ENCODE measurements at regions not wholly inside any gene's neighbourhood (a gene's known extent, or its start where the extent isn't known, plus 50 kb on each side); places are given as distances from the start of the nearest gene placed in this dataset.
A peak's percentile ranks its signal among the peaks of the same experiment; 100 is the strongest.

- no peak for DNase-seq (ENCODE audit: low read depth)
- TF ChIP-seq CTCF (IDR thresholded peaks at IDR 0.05; ENCODE audit: low read length, missing control alignments), result no peak
- no peak overlapping the region for H3K4me3 ChIP-seq (replicated peaks; ENCODE audit: low read depth, low read length)
Measured at GRCh38 chr3:76582098-76582497, 457.8 kb upstream of the ROBO2 start.

DNA sequence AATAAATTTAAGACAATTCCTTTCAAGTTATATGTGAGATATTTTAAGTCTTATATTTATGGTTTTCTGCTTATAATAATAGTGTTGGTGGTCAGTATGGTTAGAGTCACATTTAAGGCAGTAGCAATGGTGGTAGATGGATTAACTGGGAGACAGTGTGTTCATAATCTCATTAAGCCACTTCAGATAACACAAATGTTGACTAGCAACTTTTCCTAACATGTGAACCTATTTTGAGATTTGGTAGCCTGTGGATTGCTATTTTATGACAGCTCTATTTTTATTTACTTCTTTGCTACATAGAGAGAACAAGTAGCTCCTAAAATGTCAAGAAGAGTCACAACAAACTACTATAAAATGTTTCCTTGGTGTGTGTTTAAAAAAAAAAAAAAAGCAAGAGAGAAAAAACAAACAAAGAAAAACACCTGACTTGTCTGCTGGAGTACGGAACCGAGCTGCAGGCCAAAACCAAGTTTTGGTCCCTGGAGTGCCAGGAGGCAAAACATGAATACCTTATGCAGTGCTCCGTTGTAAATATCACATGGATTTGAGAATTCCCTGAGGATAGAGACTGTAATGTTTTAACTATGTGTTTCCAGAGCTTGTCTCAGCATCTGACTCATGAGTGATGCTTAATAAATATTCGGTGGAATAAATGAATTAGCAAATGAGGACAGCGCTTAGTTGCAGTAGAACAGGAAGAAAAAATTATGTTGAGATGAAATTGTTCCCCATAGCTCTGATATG lies 457.1 kb upstream of the ROBO2 start:
- H3K4me3 ChIP-seq (replicated peaks; ENCODE audit: low read depth, low read length), result no peak overlapping the region
- DNase-seq (ENCODE audit: low read depth), result no peak
- no peak for TF ChIP-seq CTCF (IDR thresholded peaks at IDR 0.05; ENCODE audit: low read length, missing control alignments)

DNA sequence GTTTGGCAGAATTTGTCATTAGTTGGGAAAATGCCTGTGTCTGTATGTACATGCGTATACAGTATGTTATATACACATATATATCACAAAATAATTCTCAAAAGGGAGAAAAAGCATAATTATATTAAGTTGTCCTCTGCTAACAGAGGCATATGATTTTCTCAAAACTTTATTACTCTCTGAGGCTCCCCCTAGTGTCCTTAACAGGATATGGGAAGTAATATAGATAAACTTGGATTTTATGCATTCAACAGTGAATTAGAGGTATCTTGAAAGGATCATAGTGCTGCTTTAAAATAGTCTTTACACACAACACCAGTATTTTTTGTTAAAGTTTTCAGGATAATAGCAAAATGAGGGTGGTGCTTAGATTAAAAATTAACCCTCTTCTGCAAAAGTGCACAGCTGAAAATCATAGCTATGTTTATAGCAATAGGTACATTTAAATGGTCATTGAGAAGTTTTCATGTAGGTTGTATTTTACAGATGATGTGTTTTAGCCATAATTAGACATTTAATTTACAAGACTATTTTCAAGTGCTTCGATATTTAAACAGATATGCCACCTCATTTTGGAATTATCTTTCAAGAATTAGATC lies 454.0 kb upstream of the ROBO2 start:
- TF ChIP-seq CTCF (IDR thresholded peaks at IDR 0.05; ENCODE audit: low read length, missing control alignments), result peak; percentile 46
- no peak overlapping the region for H3K4me3 ChIP-seq (replicated peaks; ENCODE audit: low read depth, low read length)
- peak; percentile 10 for DNase-seq (ENCODE audit: low read depth)

- no peak overlapping the region for H3K4me3 ChIP-seq (replicated peaks; ENCODE audit: low read depth, low read length)
- TF ChIP-seq CTCF (IDR thresholded peaks at IDR 0.05; ENCODE audit: low read length, missing control alignments), result no peak
- DNase-seq (ENCODE audit: low read depth), result no peak
Measured at GRCh38 chr3:76586471-76586870, 453.4 kb upstream of the ROBO2 start.

DNA sequence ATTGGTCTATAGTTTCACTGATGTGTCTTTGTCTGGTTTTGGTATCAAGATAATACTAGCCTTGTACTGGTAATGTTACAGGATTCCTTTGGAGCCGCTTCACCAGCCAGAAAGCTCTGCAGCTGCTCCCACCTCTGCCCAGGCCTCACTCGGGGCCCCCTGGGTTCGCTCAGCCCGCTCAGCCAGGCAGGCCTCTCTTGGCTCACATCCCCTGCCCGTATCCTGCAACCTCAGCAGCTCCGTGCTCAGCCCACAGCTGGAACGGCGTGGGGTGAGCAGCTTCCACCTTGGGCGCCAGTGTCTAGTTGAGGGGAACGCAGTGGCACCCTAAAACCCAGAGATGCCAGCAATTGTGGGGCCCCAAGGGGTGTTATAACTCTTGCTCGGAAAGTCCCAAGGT lies 429.7 kb upstream of the ROBO2 start:
- DNase-seq (ENCODE audit: low read depth), result no peak
- no peak overlapping the region for H3K4me3 ChIP-seq (replicated peaks; ENCODE audit: low read depth, low read length)
- no peak for TF ChIP-seq CTCF (IDR thresholded peaks at IDR 0.05; ENCODE audit: low read length, missing control alignments)

DNA sequence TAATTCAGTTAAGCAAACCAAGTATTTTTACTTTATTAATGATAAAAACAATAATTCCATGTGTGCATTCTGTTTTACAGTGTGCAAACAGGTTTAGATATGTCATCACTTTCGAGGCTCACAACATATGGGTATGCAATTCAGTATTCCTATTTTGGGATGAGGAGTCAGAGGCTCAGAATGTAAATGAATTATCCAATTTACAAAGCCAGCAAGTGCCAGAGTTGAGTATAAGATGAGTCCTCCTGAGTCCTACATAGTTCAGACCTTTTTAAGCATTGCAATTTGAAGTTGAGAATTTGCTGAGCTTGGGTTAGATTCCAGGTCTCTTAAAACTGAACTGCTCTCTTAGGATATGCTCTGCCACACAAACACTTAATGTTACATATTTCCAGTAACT lies 424.2 kb upstream of the ROBO2 start:
- TF ChIP-seq CTCF (IDR thresholded peaks at IDR 0.05; ENCODE audit: low read length, missing control alignments), result no peak
- H3K4me3 ChIP-seq (replicated peaks; ENCODE audit: low read depth, low read length), result no peak overlapping the region
- DNase-seq (ENCODE audit: low read depth), result no peak

DNA sequence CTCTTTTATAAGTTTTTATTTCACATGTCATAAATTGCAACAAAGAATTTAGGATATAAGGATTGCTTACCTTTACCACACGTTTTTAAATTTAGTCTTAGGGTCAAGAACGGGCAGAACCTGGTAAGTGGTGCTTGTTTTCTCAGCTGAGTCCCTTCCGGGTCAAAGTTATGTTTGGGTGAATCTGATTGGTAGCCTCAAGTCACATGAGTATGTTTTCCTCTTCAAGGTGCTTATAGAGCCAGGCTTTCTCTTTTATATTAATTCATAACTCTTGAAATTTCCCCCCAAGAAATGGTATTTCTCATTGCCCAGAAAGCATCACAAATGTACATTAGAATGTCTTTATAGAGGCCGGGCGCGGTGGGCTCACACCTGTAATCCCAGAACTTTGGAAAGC lies 415.7 kb upstream of the ROBO2 start:
- no peak overlapping the region for H3K4me3 ChIP-seq (replicated peaks; ENCODE audit: low read depth, low read length)
- TF ChIP-seq CTCF (IDR thresholded peaks at IDR 0.05; ENCODE audit: low read length, missing control alignments), result no peak
- no peak for DNase-seq (ENCODE audit: low read depth)
